MM.1S (cell line): ENCODE measurements at regions not wholly inside any gene's neighbourhood (a gene's known extent, or its start where the extent isn't known, plus 50 kb on each side); places are given as distances from the start of the nearest gene placed in this dataset.

Experiments used
- CTCF ChIP-seq: fragments of 300-600 bp; sonication (generic); IDR thresholded peaks from 2 replicates; pipeline ENCODE4 v1.5.1; 2016; ENCODE audit warnings: antibody characterized with exemption, low read length, mixed read lengths
- EZH2 ChIP-seq: fragments of 300-600 bp; sonication (generic); optimal IDR thresholded peaks from 2 replicates; pipeline ENCODE3; 2017; ENCODE audit warnings: low read depth, mild to moderate bottlenecking, antibody characterized with exemption, low read length, mixed read lengths
- EZH2phosphoT487 ChIP-seq: fragments of 300-600 bp; sonication (generic); IDR thresholded peaks from 2 replicates; pipeline ENCODE4 v1.6.1; 2018; ENCODE audit warnings: antibody characterized with exemption, low read length

DNA sequence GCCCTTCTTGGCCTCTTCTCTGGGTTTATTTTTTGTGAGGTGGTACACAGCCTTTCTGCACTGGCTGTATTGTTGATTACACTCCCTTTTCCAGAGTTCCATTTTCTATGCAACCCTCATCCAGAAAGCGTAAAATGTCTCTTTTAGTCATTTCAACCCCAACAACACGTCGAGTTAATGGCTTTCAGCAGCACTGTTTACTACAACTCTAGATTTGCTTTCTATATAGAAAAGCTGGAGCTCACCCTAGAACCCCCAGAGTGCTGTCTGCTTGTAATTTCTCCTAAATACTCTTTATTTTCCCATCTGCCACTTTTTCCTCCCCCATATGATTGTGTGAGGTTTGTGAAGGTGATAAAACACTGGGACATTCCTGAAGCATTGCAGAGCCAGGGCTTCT, 148.9 kb upstream of the TMTC4 start:
- TF ChIP-seq CTCF (no peak), EZH2 (no peak), EZH2phosphoT487 (no peak)
